Left lung (tissue), 4 donors: ENCODE measurements at regions not wholly inside any gene's neighbourhood (a gene's known extent, or its start where the extent isn't known, plus 50 kb on each side); places are given as distances from the start of the nearest gene placed in this dataset.

ENCODE experiments used
- ATAC-seq: fragments of 200-7000 bp; cut with Tn5 transposase; one replicate; pipeline ENCODE4 v1.9.1; 2020; ENCODE audit warnings: moderate library complexity
- DNase-seq, 4 donors: peaks; one replicate each; pipeline ENCODE4 v3.0.0-alpha.2; 2013 to 2020
- H3K27ac ChIP-seq, 2 donors: fragments of 200-600 bp; sonication (generic) in 1 of 2; one replicate each; pipeline versions ENCODE4 v1.5.0 to v1.8.0; 2020 to 2021
- H3K27me3 ChIP-seq, 2 donors: fragments of 200-600 bp; sonication (generic) in 1 of 2; one replicate each; pipeline versions ENCODE4 v1.5.0 to v1.8.0; 2020 to 2021
- H3K36me3 ChIP-seq, 2 donors: fragments of 200-600 bp; sonication (generic) in 1 of 2; one replicate each; pipeline versions ENCODE4 v1.5.0 to v1.8.0; 2020 to 2021
- H3K4me1 ChIP-seq, 2 donors: fragments of 200-600 bp; one replicate each; pipeline ENCODE4 v1.8.0; 2021
- H3K4me3 ChIP-seq, 2 donors: fragments of 200-600 bp; sonication (generic) in 1 of 2; one replicate each; pipeline versions ENCODE4 v1.5.0 to v1.8.0; 2020 to 2021; ENCODE audit warnings: mild to moderate bottlenecking in 1 of 2
- H3K9me3 ChIP-seq, 2 donors: fragments of 200-600 bp; sonication (generic) in 1 of 2; one replicate each; pipeline versions ENCODE4 v1.5.0 to v1.8.0; 2020 to 2021
- CTCF ChIP-seq, 2 donors: fragments of 200-600 bp; sonication (generic) in 1 of 2; IDR thresholded peaks; one replicate each; pipeline versions ENCODE4 v1.5.0 to v1.8.0; 2021; ENCODE audit warnings: antibody characterized with exemption in 2 of 2
- intact Hi-C, 2 donors: fragments of 100-400 bp; cut with DNase I; formaldehyde crosslinking; loops; one replicate each; pipeline versions ENCODE4 v1.11.2 to v1.14.2; 2022
- donor health status: DM: no; HTN: yes; CAD: no.
- donor health status: DM: no; HTN: no; CAD: no.

GRCh38 chr12:127284870-127285431 lies 982.0 kb upstream of the TMEM132C start:
- ATAC-seq = no peak

GRCh38 chr12:127286281-127286680 lies 980.7 kb upstream of the TMEM132C start:
- Histone ChIP-seq H3K9me3 (no peaks in the 10 kb centered on the region), H3K27ac (no peak overlapping the region), H3K27me3 (no peaks in the 10 kb centered on the region), H3K36me3 (no peaks in the 10 kb centered on the region), H3K4me3 (no peak overlapping the region), H3K4me1 (no peaks in the 10 kb centered on the region)
- intact Hi-C loops = no loop called here
- ATAC-seq (no peak), DNase-seq (no peak)
- no peak for TF ChIP-seq CTCF (IDR thresholded peaks at IDR 0.05)

More at GRCh38 chr12:127284870-127285431, 982.0 kb upstream of the TMEM132C start:
- Histone ChIP-seq H3K4me1 (no peaks in the 10 kb centered on the region), H3K36me3 (no peaks in the 10 kb centered on the region), H3K27me3 (peaks cover 0 to 9% of the 10 kb centered on the region in 2 donors), H3K9me3 (no peaks in the 10 kb centered on the region), H3K4me3 (no peak overlapping the region), H3K27ac (no peak overlapping the region)
- DNase-seq = no peak
- intact Hi-C loops = no loop called here
- TF ChIP-seq CTCF (IDR thresholded peaks at IDR 0.05) = no peak

GRCh38 chr12:127287256-127287655 lies 979.7 kb upstream of the TMEM132C start:
- H3K4me1 ChIP-seq = no peaks in the 10 kb centered on the region
- intact Hi-C loops = no loop called here
- ATAC-seq = no peak
- H3K9me3 ChIP-seq = no peaks in the 10 kb centered on the region
- TF ChIP-seq CTCF (IDR thresholded peaks at IDR 0.05) = no peak
- no peak overlapping the region for H3K4me3 ChIP-seq
- H3K27me3 ChIP-seq = no peaks in the 10 kb centered on the region
- no peaks in the 10 kb centered on the region for H3K36me3 ChIP-seq
- no peak overlapping the region for H3K27ac ChIP-seq
- DNase-seq = no peak

- DNase-seq = no peak
- H3K27me3 ChIP-seq = no peaks in the 10 kb centered on the region
- no peaks in the 10 kb centered on the region for H3K36me3 ChIP-seq
- TF ChIP-seq CTCF (IDR thresholded peaks at IDR 0.05) = no peak
- no peak overlapping the region for H3K27ac ChIP-seq
- H3K4me1 ChIP-seq = no peaks in the 10 kb centered on the region
- H3K9me3 ChIP-seq = no peaks in the 10 kb centered on the region
- intact Hi-C loops = loop anchor here in 1 of 2 donors (10.0 kb wide), 1 partner anchor 175 kb away; no protein-coding TSS in a partner anchor
- no peak overlapping the region for H3K4me3 ChIP-seq
- no peak for ATAC-seq
Measured at GRCh38 chr12:127290251-127290650, 976.7 kb upstream of the TMEM132C start.

- H3K27ac ChIP-seq = no peak overlapping the region
- ATAC-seq = no peak
- H3K4me3 ChIP-seq = no peak overlapping the region
- no peaks in the 10 kb centered on the region for H3K36me3 ChIP-seq
- H3K4me1 ChIP-seq = no peaks in the 10 kb centered on the region
- no peak for TF ChIP-seq CTCF (IDR thresholded peaks at IDR 0.05)
- no peaks in the 10 kb centered on the region for H3K27me3 ChIP-seq
- no peaks in the 10 kb centered on the region for H3K9me3 ChIP-seq
- DNase-seq = no peak
- intact Hi-C loops = loop anchor here in 1 of 2 donors (10.0 kb wide), 1 partner anchor 178 kb away; no protein-coding TSS in a partner anchor
Measured at GRCh38 chr12:127292736-127293135, 974.2 kb upstream of the TMEM132C start.
